OCI-LY3 (cell line): ENCODE measurements at regions not wholly inside any gene's neighbourhood (a gene's known extent, or its start where the extent isn't known, plus 50 kb on each side); places are given as distances from the start of the nearest gene placed in this dataset.

Experiments used
- H2AFZ ChIP-seq: fragments of 200-600, 300-600 bp; shearing (Covaris generic); 2 replicates; pipeline ENCODE4 v1.6.0; 2014; ENCODE audit warnings: antibody characterized with exemption, low read depth, low read length
- H3K27ac ChIP-seq: fragments of 200-600, 300-600 bp; sonication (generic); 2 replicates; pipeline ENCODE4 v1.5.1; 2014; ENCODE audit warnings: mild to moderate bottlenecking, low read length, moderate library complexity, mixed read lengths
- H3K27me3 ChIP-seq: fragments of 200-600, 300-600 bp; sonication (generic); 2 replicates; pipeline ENCODE4 v1.6.1; 2014; ENCODE audit warnings: low read depth, low read length, mixed read lengths
- H3K36me3 ChIP-seq: fragments of 200-600, 300-600 bp; sonication (generic); replicated peaks from 2 replicates; pipeline ENCODE3; 2014; ENCODE audit warnings: low read depth, low read length, mixed read lengths
- H3K4me1 ChIP-seq: fragments of 300-600, 200-600 bp; sonication (generic); 2 replicates; pipeline ENCODE4 v1.6.1; 2014; ENCODE audit warnings: low read length, mixed read lengths
- H3K4me2 ChIP-seq: fragments of 200-600, 300-600 bp; sonication (generic); 2 replicates; pipeline ENCODE4 v1.6.1; 2014; ENCODE audit warnings: low read length, mixed read lengths
- H3K4me3 ChIP-seq: fragments of 300-600, 200-600 bp; sonication (generic); 2 replicates; pipeline ENCODE4 v1.5.1; 2014; ENCODE audit warnings: antibody characterized with exemption, mild to moderate bottlenecking, low read length, moderate library complexity
- H3K79me2 ChIP-seq: fragments of 300-600, 200-600 bp; shearing (Covaris generic); 2 replicates; pipeline ENCODE4 v1.6.1; 2014; ENCODE audit warnings: mild to moderate bottlenecking, low read length, mixed read lengths
- H3K9ac ChIP-seq: fragments of 300-600, 200-600 bp; shearing (Covaris generic); 2 replicates; pipeline ENCODE4 v1.6.0; 2014; ENCODE audit warnings: mild to moderate bottlenecking, low read length, moderate library complexity
- H3K9me3 ChIP-seq: fragments of 200-600, 300-600 bp; shearing (Covaris generic); 2 replicates; pipeline ENCODE4 v1.6.1; 2014; ENCODE audit warnings: low read length, mixed read lengths; ENCODE audit not compliant: insufficient read depth
- H4K20me1 ChIP-seq: fragments of 200-600, 300-600 bp; sonication (generic); 2 replicates; pipeline ENCODE4 v1.6.1; 2016; ENCODE audit warnings: low read length, mixed read lengths; ENCODE audit not compliant: insufficient read depth
- EZH2phosphoT487 ChIP-seq: fragments of 200-600 bp; shearing (Covaris generic); IDR thresholded peaks from 2 replicates; pipeline ENCODE4 v1.6.1; 2018; ENCODE audit warnings: antibody characterized with exemption, mixed run types, low read depth
- TF ChIP-seq, protein P1 (sequence below): fragments of 200-600, 300-600 bp; sonication (generic); IDR thresholded peaks from 2 replicates; pipeline ENCODE4 v1.5.1; 2014; ENCODE audit warnings: antibody characterized with exemption, low read length, low read depth

DNA sequence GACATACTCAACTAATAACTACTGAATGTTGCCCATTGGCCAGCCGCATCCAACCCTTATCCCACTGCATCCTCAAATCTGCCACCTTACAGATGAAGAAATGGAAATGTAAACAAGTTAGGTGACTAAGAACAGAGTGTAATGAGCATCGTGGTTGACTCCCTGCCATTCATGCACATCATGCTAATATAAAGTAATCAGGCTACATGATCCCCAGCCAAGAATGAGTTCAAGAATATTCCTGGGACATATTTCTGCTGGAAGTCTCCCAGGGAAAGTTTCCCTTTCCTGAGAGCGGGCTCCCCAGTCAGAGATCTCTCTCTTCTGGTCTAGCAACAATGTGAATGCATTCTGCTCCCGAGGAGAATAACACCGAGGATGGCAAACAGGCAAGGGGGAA lies 55.9 kb upstream of the SERP2 start:
- Histone ChIP-seq H4K20me1 (no peaks in the 10 kb centered on the region), H3K79me2 (no peaks in the 10 kb centered on the region), H2AFZ (no peak overlapping the region), H3K9me3 (no peaks in the 10 kb centered on the region), H3K27ac (no peak overlapping the region), H3K4me2 (no peak overlapping the region), H3K27me3 (peaks cover 70% of the 10 kb centered on the region), H3K36me3 (no peaks in the 10 kb centered on the region), H3K4me1 (no peaks in the 10 kb centered on the region; the same call in 1 of the 2 replicates), H3K4me3 (no peak overlapping the region), H3K9ac (no peak overlapping the region)
- no peak for TF ChIP-seq EZH2phosphoT487
- TF ChIP-seq, protein P1, sequence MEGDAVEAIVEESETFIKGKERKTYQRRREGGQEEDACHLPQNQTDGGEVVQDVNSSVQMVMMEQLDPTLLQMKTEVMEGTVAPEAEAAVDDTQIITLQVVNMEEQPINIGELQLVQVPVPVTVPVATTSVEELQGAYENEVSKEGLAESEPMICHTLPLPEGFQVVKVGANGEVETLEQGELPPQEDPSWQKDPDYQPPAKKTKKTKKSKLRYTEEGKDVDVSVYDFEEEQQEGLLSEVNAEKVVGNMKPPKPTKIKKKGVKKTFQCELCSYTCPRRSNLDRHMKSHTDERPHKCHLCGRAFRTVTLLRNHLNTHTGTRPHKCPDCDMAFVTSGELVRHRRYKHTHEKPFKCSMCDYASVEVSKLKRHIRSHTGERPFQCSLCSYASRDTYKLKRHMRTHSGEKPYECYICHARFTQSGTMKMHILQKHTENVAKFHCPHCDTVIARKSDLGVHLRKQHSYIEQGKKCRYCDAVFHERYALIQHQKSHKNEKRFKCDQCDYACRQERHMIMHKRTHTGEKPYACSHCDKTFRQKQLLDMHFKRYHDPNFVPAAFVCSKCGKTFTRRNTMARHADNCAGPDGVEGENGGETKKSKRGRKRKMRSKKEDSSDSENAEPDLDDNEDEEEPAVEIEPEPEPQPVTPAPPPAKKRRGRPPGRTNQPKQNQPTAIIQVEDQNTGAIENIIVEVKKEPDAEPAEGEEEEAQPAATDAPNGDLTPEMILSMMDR, result no peak

GRCh38 chr13:44318161-44318560 lies 55.5 kb upstream of the SERP2 start:
- Histone ChIP-seq H4K20me1 (no peaks in the 10 kb centered on the region), H3K4me2 (no peak overlapping the region), H3K4me3 (no peak overlapping the region), H3K9me3 (no peaks in the 10 kb centered on the region), H3K27me3 (peaks cover 69% of the 10 kb centered on the region), H3K4me1 (no peaks in the 10 kb centered on the region; the same call in 1 of the 2 replicates), H3K36me3 (no peaks in the 10 kb centered on the region), H3K27ac (no peak overlapping the region), H2AFZ (no peak overlapping the region), H3K79me2 (no peaks in the 10 kb centered on the region), H3K9ac (no peak overlapping the region)
- TF ChIP-seq, protein P1, result no peak
- TF ChIP-seq EZH2phosphoT487, result no peak

DNA sequence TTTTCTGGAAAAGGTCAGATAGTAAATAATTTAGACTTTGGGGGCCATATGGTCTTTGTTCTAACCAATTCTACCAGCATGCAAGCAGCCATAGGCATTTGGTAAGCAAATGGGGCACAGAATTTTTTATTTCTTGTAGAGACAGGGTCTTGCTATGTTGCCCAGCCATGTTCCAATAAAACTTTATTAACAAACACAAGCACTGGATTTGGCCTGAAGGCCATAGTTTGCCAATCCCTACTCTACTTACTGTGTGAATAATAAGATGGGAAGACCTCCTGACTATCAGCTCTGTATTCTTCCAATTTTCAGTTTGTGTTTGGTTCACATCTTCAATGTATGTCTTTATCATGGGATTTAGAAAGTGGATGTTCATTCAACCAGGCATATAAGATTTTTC lies 53.0 kb upstream of the SERP2 start:
- no peak overlapping the region for H3K27ac ChIP-seq
- H3K9me3 ChIP-seq, result no peaks in the 10 kb centered on the region
- H3K4me3 ChIP-seq, result no peak overlapping the region
- TF ChIP-seq, protein P1, result no peak
- no peak for TF ChIP-seq EZH2phosphoT487
- no peak overlapping the region for H2AFZ ChIP-seq
- no peaks in the 10 kb centered on the region for H3K79me2 ChIP-seq
- H3K36me3 ChIP-seq, result no peaks in the 10 kb centered on the region
- no peaks in the 10 kb centered on the region for H4K20me1 ChIP-seq
- H3K27me3 ChIP-seq, result peaks cover 74% of the 10 kb centered on the region
- H3K4me2 ChIP-seq, result no peak overlapping the region
- no peaks in the 10 kb centered on the region for H3K4me1 ChIP-seq
- H3K9ac ChIP-seq, result no peak overlapping the region

- Histone ChIP-seq H3K9me3 (no peaks in the 10 kb centered on the region), H3K36me3 (no peaks in the 10 kb centered on the region), H2AFZ (no peak overlapping the region), H3K4me3 (no peak overlapping the region), H4K20me1 (no peaks in the 10 kb centered on the region), H3K4me2 (no peak overlapping the region), H3K9ac (no peak overlapping the region), H3K79me2 (no peaks in the 10 kb centered on the region), H3K4me1 (no peaks in the 10 kb centered on the region), H3K27me3 (peaks cover 62% of the 10 kb centered on the region), H3K27ac (no peak overlapping the region)
- TF ChIP-seq, protein P1, result no peak
- TF ChIP-seq EZH2phosphoT487, result no peak
Observed at GRCh38 chr13:44321961-44322360, 51.7 kb upstream of the SERP2 start.
